GM23338 (cell line): ENCODE measurements at regions not wholly inside any gene's neighbourhood (a gene's known extent, or its start where the extent isn't known, plus 50 kb on each side); places are given as distances from the start of the nearest gene placed in this dataset.
"Not testable (repeated sequence)": the region's sequence is repeated elsewhere in the genome, so short reads cannot be mapped to it uniquely, and the experiment has no call there.

Experiments used
- CREB1 ChIP-seq: fragments of 250-450 bp; sonication (Bioruptor Pico); IDR thresholded peaks from 2 replicates; pipeline ENCODE4 v1.5.0; 2020; ENCODE audit warnings: low read depth, mild to moderate bottlenecking, moderate library complexity
- EZH2 ChIP-seq: fragments of 200-600 bp; sonication (generic); IDR thresholded peaks from one replicate; pipeline ENCODE4 v1.8.0; 2017; ENCODE audit warnings: antibody characterized with exemption, mild to moderate bottlenecking, low read depth; ENCODE audit not compliant: unreplicated experiment
- EZH2phosphoT487 ChIP-seq: fragments of 200-600 bp; sonication (generic); IDR thresholded peaks from one replicate; pipeline ENCODE4 v1.8.1; 2018; ENCODE audit warnings: antibody characterized with exemption; ENCODE audit not compliant: unreplicated experiment
- NANOG ChIP-seq: IDR thresholded peaks from 2 replicates; pipeline ENCODE4 v1.6.1; 2016; ENCODE audit warnings: antibody characterized with exemption, borderline replicate concordance
- POLR2AphosphoS5 ChIP-seq: IDR thresholded peaks from 2 replicates; pipeline ENCODE4 v1.6.1; 2016; ENCODE audit warnings: antibody characterized with exemption, low read depth
- ZNF114 ChIP-seq: fragments of 250-450 bp; sonication (Bioruptor Pico); IDR thresholded peaks from 2 replicates; pipeline ENCODE4 v1.5.0; 2020; ENCODE audit warnings: mild to moderate bottlenecking, moderate library complexity
- ZNF331 ChIP-seq: fragments of 250-450 bp; sonication (Bioruptor Pico); IDR thresholded peaks from 2 replicates; pipeline ENCODE4 v1.5.0; 2020; ENCODE audit warnings: low read depth, mild to moderate bottlenecking, moderate library complexity
- TF ChIP-seq, protein P1 (sequence below), 2 experiments: fragments of 200-600 bp in 1 of 2; sonication (generic) in 1 of 2; conservative IDR thresholded peaks; 2 replicates each; pipeline versions ENCODE4 v1.5.1 to v1.6.1; 2016 to 2017; ENCODE audit warnings: antibody characterized with exemption in 2 of 2, low read depth in 2 of 2, mild to moderate bottlenecking in 2 of 2, moderate library complexity in 1 of 2
- TF ChIP-seq, protein P2 (sequence below): IDR thresholded peaks from one replicate; pipeline ENCODE4 v1.6.1; 2018; ENCODE audit warnings: antibody characterized with exemption; ENCODE audit not compliant: unreplicated experiment

DNA sequence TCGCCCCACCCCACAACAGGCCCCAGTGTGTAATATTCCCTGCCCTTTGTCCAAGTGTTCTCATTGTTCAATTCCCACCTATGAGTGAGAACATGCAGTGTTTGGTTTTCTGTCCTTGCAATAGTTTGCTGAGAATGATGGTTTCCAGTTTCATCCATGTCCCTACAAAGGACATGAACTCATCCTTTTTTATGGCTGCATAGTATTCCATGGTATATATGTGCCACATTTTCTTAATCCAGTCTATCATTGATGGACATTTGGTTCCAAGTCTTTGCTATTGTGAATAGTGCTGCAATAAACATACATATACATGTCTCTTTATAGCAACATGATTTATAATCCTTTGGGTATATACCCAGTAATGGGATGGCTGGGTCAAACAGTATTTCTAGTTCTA, 132.7 kb downstream of the SNX10 start:
- TF ChIP-seq, protein P1, sequence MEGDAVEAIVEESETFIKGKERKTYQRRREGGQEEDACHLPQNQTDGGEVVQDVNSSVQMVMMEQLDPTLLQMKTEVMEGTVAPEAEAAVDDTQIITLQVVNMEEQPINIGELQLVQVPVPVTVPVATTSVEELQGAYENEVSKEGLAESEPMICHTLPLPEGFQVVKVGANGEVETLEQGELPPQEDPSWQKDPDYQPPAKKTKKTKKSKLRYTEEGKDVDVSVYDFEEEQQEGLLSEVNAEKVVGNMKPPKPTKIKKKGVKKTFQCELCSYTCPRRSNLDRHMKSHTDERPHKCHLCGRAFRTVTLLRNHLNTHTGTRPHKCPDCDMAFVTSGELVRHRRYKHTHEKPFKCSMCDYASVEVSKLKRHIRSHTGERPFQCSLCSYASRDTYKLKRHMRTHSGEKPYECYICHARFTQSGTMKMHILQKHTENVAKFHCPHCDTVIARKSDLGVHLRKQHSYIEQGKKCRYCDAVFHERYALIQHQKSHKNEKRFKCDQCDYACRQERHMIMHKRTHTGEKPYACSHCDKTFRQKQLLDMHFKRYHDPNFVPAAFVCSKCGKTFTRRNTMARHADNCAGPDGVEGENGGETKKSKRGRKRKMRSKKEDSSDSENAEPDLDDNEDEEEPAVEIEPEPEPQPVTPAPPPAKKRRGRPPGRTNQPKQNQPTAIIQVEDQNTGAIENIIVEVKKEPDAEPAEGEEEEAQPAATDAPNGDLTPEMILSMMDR (conservative IDR thresholded peaks at IDR 0.05; ENCODE audit: low read depth in 2 of 2), result not testable (repeated sequence)
- TF ChIP-seq, protein P2, sequence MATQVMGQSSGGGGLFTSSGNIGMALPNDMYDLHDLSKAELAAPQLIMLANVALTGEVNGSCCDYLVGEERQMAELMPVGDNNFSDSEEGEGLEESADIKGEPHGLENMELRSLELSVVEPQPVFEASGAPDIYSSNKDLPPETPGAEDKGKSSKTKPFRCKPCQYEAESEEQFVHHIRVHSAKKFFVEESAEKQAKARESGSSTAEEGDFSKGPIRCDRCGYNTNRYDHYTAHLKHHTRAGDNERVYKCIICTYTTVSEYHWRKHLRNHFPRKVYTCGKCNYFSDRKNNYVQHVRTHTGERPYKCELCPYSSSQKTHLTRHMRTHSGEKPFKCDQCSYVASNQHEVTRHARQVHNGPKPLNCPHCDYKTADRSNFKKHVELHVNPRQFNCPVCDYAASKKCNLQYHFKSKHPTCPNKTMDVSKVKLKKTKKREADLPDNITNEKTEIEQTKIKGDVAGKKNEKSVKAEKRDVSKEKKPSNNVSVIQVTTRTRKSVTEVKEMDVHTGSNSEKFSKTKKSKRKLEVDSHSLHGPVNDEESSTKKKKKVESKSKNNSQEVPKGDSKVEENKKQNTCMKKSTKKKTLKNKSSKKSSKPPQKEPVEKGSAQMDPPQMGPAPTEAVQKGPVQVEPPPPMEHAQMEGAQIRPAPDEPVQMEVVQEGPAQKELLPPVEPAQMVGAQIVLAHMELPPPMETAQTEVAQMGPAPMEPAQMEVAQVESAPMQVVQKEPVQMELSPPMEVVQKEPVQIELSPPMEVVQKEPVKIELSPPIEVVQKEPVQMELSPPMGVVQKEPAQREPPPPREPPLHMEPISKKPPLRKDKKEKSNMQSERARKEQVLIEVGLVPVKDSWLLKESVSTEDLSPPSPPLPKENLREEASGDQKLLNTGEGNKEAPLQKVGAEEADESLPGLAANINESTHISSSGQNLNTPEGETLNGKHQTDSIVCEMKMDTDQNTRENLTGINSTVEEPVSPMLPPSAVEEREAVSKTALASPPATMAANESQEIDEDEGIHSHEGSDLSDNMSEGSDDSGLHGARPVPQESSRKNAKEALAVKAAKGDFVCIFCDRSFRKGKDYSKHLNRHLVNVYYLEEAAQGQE, result not testable (repeated sequence)
- not testable (repeated sequence) for TF ChIP-seq CREB1 (CRISPR knock-in tag); POLR2AphosphoS5; ZNF114; EZH2; EZH2phosphoT487; NANOG; ZNF331 (CRISPR knock-in tag)
